ENCODE measurements at regions not wholly inside any gene's neighbourhood (a gene's known extent, or its start where the extent isn't known, plus 50 kb on each side); places are given as distances from the start of the nearest gene placed in this dataset.

- no peak for TF ChIP-seq CTCF (IDR thresholded peaks at IDR 0.05; ENCODE audit: low read length)
- TF ChIP-seq EZH2phosphoT487 (IDR thresholded peaks at IDR 0.05; ENCODE audit: low read length), result no peak
These were observed 746.9 kb upstream of the MARCKS start for GRCh38 chr6:113110211-113110610.

All from MM.1S (cell line).